GM18505 (cell line): ENCODE measurements at regions not wholly inside any gene's neighbourhood (a gene's known extent, or its start where the extent isn't known, plus 50 kb on each side); places are given as distances from the start of the nearest gene placed in this dataset.

ENCODE experiments used
- ATAC-seq: cut with Tn5 transposase; IDR thresholded peaks from one replicate; pipeline ENCODE4 v1.9.1; 2021; ENCODE audit not compliant: unreplicated experiment
- POLR2A ChIP-seq: IDR thresholded peaks from 4 replicates; pipeline ENCODE4 v1.6.1; 2011; ENCODE audit warnings: borderline replicate concordance; ENCODE audit not compliant: insufficient read depth, insufficient read length; ENCODE audit errors: extremely low read depth

- no peak for ATAC-seq
- TF ChIP-seq POLR2A, result no peak
These were observed 53.6 kb upstream of the EPCAM start for GRCh38 chr2:47315475-47315874.

- no peak for ATAC-seq
- no peak for TF ChIP-seq POLR2A
These were observed 55.4 kb upstream of the EPCAM start for GRCh38 chr2:47313728-47314127.

GRCh38 chr2:47313141-47313691, 55.9 kb upstream of the EPCAM start:
- TF ChIP-seq POLR2A, result no peak
- no peak for ATAC-seq

- no peak for TF ChIP-seq POLR2A
- ATAC-seq, result no peak
These were observed 56.6 kb upstream of the EPCAM start for GRCh38 chr2:47312491-47312850.

- ATAC-seq, result no peak
- no peak for TF ChIP-seq POLR2A
These were observed 57.2 kb upstream of the EPCAM start for GRCh38 chr2:47311764-47312490.

GRCh38 chr2:47310801-47311560, 58.1 kb upstream of the EPCAM start:
- peak; percentile 16 for ATAC-seq
- peak; percentile 44 for TF ChIP-seq POLR2A

GRCh38 chr2:47309952-47310800, 58.9 kb upstream of the EPCAM start:
- peak; percentile 83 for ATAC-seq
- peak; percentile 46 for TF ChIP-seq POLR2A

GRCh38 chr2:47309472-47309951, 59.6 kb upstream of the EPCAM start:
- TF ChIP-seq POLR2A, result no peak
- no peak for ATAC-seq

GRCh38 chr2:47307066-47307465, 62.0 kb upstream of the EPCAM start:
- no peak for ATAC-seq
- TF ChIP-seq POLR2A, result no peak

GRCh38 chr2:47304654-47305053, 64.5 kb upstream of the EPCAM start:
- no peak for ATAC-seq
- TF ChIP-seq POLR2A, result no peak

GRCh38 chr2:47303341-47304148, 65.6 kb upstream of the EPCAM start:
- TF ChIP-seq POLR2A, result no peak
- no peak for ATAC-seq

GRCh38 chr2:47302308-47302707, 66.8 kb upstream of the EPCAM start:
- no peak for TF ChIP-seq POLR2A
- no peak for ATAC-seq
